ENCODE measurements at regions not wholly inside any gene's neighbourhood (a gene's known extent, or its start where the extent isn't known, plus 50 kb on each side); places are given as distances from the start of the nearest gene placed in this dataset.
"Not testable (repeated sequence)": the region's sequence is repeated elsewhere in the genome, so short reads cannot be mapped to it uniquely, and the experiment has no call there.

GRCh38 chr4:189850239-189850856, 90.3 kb upstream of the FRG1 start:
- DNase-seq, result no peak

- no peak for DNase-seq
Measured at GRCh38 chr4:189858435-189858834, 82.2 kb upstream of the FRG1 start.

- no peak for DNase-seq
Measured at GRCh38 chr4:189861101-189861500, 79.6 kb upstream of the FRG1 start.

GRCh38 chr4:189869236-189869635, 71.4 kb upstream of the FRG1 start:
- no peak for DNase-seq

GRCh38 chr4:189870511-189871234, 70.0 kb upstream of the FRG1 start:
- DNase-seq, result no peak

GRCh38 chr4:189874591-189874990, 66.1 kb upstream of the FRG1 start:
- no peak for DNase-seq

GRCh38 chr4:189881190-189881589, 59.5 kb upstream of the FRG1 start:
- not testable (repeated sequence) for DNase-seq

GRCh38 chr4:189888407-189888806, 52.3 kb upstream of the FRG1 start:
- not testable (repeated sequence) for DNase-seq

Measured in MV-4-11 (cell line).